ENCODE measurements at regions not wholly inside any gene's neighbourhood (a gene's known extent, or its start where the extent isn't known, plus 50 kb on each side); places are given as distances from the start of the nearest gene placed in this dataset.

GRCh38 chr3:83816653-83817052 is 1142.1 kb upstream of the CADM2 start:
- no peak for TF ChIP-seq CTCF (conservative IDR thresholded peaks at IDR 0.05)
- no peak for TF ChIP-seq ZFX (IDR thresholded peaks at IDR 0.05)
